CD4-positive, alpha-beta T cell treated with Interleukin-17A for 1 hour (primary cell): ENCODE measurements at regions not wholly inside any gene's neighbourhood (a gene's known extent, or its start where the extent isn't known, plus 50 kb on each side); places are given as distances from the start of the nearest gene placed in this dataset.
"Not testable (repeated sequence)": the region's sequence is repeated elsewhere in the genome, so short reads cannot be mapped to it uniquely, and the experiment has no call there.

Source experiments
- DNase-seq: peaks from one replicate; pipeline ENCODE4 v3.0.0-alpha.2; 2020

GRCh38 chr14:26655128-26655527, 57.3 kb upstream of the NOVA1 start:
- no peak for DNase-seq

DNA sequence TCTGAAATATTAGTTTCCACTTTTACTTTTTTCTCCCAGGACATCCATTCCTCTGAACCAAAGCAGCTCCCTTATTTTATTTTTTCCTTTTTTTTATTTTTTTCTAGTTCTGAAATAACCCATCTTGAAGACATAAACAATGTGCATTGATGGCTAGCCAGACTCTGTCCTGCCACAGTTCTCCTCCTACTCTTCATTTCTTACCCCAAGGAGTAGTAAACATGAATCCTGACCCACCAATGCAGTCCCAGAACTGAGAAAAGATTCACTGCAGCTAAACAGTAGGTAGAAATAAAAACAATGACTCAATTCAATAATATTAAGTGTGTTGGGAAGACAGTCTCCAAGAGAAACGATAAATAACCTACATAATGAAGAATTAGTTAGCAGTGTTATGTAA, 65.7 kb upstream of the NOVA1 start:
- DNase-seq, result no peak

DNA sequence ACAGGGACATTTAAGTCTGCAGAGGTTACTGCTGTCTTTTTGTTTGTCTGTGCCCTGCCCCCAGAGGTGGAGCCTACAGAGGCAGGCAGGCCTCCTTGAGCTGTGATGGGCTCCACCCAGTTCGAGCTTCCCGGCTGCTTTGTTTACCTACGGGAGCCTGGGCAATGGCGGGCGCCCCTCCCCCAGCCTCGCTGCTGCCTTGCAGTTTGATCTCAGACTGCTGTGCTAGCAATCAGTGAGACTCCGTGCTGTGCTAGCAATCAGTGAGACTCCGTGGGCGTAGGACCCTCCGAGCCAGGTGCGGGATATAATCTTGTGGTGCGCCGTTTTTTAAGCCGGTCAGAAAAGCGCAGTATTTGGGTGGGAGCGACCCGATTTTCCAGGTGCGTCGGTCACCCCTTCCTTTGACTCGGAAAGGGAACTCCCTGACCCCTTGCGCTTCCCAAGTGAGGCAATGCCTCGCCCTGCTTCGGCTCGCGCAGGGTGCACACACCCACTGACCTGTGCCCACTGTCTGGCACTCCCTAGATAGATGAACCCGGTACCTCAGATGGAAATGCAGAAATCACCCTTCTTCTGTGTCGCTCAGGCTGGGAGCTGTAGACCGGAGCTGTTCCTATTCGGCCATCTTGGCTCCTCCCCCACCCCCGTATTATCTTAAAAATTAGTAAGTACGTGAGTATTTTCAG, 81.0 kb upstream of the NOVA1 start:
- DNase-seq, result not testable (repeated sequence)

- DNase-seq, result no peak
Observed at GRCh38 chr14:26685401-26685800, 87.6 kb upstream of the NOVA1 start.

- no peak for DNase-seq
Observed at GRCh38 chr14:26687301-26687837, 89.5 kb upstream of the NOVA1 start.

DNA sequence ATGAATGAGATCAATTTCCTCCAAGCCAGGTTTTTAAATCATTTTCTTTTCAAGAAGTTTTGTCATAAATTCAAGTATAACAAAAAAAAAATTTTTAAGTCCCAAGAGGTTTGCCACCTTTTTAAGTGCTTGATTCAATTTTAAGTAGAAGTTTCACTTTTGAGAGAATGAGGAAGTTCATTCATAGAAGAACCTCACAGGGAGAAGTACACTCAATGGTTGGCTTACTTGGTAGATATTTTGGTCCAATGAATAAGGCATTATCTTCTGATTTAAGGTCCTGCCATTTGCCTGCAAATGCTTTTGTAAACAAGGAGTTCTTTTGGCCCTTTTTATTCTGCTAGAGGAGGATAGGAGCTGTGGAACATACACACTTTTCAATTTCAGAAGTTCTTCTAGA, 96.7 kb upstream of the NOVA1 start:
- no peak for DNase-seq

GRCh38 chr14:26702721-26703230, 104.9 kb upstream of the NOVA1 start:
- DNase-seq, result no peak

GRCh38 chr14:26703686-26704366, 106.0 kb upstream of the NOVA1 start:
- no peak for DNase-seq

DNA sequence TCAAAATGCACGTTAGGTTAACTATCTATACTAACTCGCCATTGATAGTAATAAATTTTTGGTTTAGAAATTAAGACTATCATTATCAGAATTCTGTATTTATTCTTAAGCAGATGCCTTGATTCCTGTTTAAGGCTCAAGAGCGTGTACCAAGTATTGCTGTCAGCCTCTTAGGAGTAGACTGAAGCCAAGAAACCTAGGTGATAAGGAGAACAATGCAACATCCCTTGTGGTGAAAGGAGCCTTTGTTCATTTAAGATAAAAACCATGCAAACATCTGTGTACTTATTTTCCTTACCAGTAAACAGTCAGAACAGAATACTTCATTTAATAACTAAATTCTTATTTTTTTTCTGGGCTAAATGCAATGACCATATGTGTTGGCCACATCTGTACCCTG, 109.4 kb upstream of the NOVA1 start:
- no peak for DNase-seq

DNA sequence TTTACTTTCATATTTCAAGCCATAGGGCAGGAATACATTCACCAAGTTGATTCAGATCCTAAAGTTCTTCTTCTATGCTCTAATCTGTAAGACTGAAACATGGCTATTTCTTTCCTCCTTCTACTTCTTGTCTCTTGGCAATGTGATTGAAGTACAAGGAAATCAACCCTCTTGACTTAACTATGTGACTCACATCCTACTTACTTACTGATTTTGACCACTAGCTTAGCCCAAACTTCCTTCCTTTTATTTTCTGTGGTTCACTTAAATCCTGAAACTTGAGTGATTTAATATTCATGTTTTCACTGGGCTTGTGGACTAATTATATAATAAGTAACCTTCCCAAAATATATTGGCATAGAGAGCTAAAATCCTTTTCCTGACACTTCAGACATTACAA, 111.2 kb upstream of the NOVA1 start:
- DNase-seq, result no peak

- no peak for DNase-seq
Observed at GRCh38 chr14:26719514-26719913, 121.7 kb upstream of the NOVA1 start.

GRCh38 chr14:26722258-26722657, 124.4 kb upstream of the NOVA1 start:
- no peak for DNase-seq

- DNase-seq, result no peak
Observed at GRCh38 chr14:26729851-26730250, 132.0 kb upstream of the NOVA1 start.

DNA sequence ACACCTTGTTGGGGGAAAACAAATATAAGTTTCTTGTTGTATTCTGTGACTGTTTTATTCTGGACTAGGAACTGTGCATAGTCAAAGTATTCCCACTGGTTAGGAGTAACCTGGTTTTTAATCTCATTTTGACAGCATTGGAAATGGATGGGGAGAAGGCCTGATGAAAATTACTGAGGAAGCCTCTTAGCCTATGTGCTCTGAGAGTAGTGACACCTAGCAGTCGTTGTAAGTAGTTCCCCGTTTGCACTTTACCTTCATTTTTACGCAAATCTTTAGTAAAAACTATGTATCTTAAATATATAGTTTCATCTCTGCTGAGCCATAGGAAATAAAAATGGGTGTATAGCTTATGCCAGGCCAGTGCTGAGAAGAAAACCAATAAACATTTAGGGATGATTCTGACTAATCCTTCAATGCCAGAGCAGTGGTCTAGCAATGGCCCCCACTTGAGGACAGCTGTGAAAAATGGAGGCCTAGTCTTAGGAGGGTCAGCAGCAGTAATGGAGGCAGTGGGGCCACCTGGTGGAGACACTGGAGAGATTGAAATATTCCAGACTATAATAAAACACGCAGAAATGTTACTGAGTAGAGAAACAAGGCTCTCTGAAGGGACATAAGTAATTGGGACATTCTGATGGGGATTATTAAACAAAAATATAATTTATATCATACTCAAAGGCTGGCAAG, 133.2 kb upstream of the NOVA1 start:
- DNase-seq, result no peak

DNA sequence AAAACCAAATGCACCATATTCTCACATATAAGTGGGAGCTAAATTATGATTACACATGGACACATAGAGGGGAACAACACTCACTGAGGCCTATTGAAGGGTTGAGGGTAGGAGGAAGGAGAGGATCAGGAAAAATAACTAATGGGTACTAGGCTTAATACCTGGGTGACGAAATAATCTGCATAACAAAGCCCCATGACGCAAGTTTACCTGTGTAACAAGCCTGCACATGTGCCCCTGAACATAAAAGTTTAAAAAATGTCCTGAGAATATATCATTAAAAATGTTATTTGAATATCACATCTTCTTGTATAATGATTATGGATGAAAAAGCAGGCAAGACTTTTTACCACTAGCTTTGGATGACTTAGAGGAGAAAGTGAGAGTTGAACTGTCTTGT, 138.0 kb upstream of the NOVA1 start:
- DNase-seq, result no peak

DNA sequence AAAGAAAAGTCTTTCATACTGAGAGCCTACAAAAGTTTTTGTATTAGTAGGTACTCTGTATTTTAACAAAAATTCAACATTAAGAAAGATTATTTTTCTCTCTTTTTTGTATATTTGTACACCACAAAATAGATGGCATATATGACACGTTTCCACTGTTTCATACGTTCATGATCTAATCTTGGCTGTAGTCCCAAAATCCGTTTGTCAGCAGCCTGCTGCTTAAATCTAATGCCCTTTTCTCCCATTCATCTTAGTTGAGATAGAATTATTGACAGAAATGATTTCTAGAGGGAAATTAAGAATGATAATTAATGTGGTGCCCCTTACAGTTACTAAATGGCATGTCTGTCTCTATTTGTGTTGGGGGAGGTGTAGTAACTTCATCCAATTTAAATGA, 140.7 kb upstream of the NOVA1 start:
- no peak for DNase-seq

DNA sequence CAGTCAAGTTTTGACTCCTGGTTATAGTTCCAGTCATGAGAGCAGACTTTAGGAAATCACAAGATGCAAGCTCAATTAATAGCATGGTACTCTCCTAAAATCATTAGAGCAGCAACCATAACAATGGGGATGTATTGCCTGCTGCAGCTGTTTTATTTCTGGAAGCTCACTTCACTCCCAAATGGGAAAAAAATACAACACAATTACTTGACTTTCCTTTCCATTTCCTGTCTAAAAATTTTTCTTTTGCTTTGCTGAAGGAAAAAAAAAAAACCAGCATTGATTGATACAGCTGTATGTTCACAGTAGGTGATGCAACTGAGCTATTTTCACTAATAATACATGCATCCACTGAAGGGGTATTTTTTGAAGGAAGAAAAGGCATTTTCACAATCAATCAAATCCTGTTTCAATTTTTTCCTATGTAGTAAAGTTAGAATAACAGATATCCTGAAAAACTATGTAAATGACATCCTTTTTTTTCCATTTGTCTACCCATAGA, 143.9 kb upstream of the NOVA1 start:
- no peak for DNase-seq

DNA sequence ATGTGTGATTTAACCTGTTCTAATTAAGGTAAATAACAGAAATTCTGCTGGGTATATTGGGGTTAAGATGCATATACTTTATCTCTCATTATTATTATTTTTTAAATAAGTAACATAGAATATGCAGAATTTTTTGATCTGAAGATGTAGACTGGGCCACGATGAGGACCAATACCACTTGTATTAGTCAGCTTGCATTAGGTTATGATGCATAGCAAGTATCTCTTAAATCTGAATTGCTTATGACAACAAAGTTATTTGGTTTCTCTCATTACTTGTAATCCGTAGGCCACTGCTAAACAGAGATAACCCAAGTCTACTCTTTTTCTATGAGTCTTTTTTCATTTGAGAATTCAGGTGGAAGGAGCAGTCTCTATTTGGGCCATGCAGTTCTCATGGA, 145.5 kb upstream of the NOVA1 start:
- DNase-seq, result no peak

GRCh38 chr14:26744903-26745302, 147.1 kb upstream of the NOVA1 start:
- DNase-seq, result no peak

- DNase-seq, result no peak
Observed at GRCh38 chr14:26761532-26761931, 163.7 kb upstream of the NOVA1 start.

DNA sequence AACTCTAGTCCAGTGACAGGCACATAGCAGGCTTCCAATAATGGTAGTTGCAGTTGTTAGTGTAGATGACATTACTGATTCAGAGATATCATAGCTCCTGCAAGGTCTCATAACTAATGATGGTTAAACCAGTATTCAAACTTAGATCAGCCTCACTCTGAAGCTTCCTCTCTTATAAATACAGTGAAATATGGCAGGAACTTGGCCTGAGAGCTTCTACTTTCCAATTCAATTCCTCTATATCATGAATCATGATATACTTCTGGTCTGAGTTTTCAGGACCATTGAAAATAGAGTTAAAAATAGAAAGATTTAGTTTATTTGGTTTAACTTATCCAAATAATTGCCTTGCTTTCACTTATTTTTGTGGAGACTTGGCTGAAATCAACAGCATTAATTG, 167.5 kb upstream of the NOVA1 start:
- no peak for DNase-seq

DNA sequence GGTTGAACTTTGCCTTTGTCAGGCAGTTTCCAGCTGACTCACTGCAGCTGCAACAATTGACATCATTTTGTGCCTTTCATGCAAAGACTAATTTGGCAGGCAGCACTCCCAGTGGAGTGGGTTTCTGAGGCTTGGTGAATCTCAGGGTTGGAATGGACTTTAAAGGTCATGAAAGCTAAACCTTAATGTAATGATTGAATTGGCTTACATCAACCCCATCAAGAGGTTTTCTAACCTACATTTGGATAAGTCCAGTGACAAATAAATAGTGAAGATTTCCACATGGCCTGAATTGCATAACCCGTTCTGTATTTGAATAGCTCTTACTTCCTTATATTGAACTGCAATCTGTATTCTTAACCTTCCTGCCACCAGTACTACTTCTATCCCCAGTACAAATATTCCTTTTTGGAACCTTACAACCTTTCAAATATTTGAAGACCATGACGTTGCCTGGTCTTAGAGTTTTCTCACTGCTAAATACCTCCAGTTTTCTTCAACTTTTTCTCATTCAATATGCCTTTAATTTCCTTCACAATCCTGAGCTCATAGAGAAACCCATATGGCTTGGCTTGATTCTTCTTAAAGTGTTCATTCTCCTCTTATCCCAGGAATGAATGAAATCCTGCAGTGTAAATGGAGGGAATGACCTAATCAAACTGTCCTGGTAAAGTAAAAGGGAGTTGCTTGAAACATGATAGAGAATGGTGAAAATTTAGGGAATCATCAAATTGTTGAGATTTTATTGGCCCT, 168.1 kb upstream of the NOVA1 start:
- no peak for DNase-seq

DNA sequence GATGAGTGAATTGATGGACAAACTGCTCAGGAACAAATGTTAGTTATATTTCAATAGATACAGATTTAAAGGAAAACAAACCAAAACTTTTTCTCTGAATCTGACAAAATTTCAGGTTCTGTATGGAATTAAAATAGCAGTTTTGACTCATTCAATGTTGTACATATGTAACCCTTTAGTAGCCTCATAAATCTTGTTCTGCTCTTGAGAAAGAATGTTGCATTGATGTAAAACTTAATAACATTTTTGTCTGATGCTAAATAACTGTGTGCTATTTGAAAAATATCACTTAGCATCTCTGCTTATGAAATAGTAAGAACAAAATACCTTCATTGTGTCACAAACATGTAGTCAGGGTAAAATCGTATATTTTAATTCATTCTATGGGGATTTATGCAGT, 168.9 kb upstream of the NOVA1 start:
- no peak for DNase-seq
